Activated naive CD8-positive, alpha-beta T cell treated with anti-CD3 and anti-CD28 coated beads, Interleukin-2, amount 10 ng/mL, durations not matched to agents 7 days and 5 days (primary cell): ENCODE measurements at regions not wholly inside any gene's neighbourhood (a gene's known extent, or its start where the extent isn't known, plus 50 kb on each side); places are given as distances from the start of the nearest gene placed in this dataset.

ENCODE experiments used
- ATAC-seq: fragments of 150-1000 bp; cut with Tn5 transposase; one replicate; pipeline ENCODE4 v1.10.0; 2021; ENCODE audit warnings: low read depth, moderate library complexity
- POLR2A ChIA-PET: fragments of 350-600 bp; sonication (Branson Sonifier 250); formaldehyde crosslinking; loops from one replicate; lab custom pipeline; 2021; ENCODE audit warnings: antibody characterized with exemption; lab: Charles Lee
- DNase-seq: peaks from one replicate; pipeline ENCODE4 v3.0.0; 2021
- H3K27ac Mint-ChIP-seq: one replicate; pipeline ENCODE4 v1.8.0; 2022; ENCODE audit warnings: mild to moderate bottlenecking, mixed read lengths
- H3K27me3 Mint-ChIP-seq: one replicate; pipeline ENCODE4 v1.8.0; 2022; ENCODE audit warnings: mild to moderate bottlenecking, moderate library complexity, mixed read lengths
- H3K36me3 Mint-ChIP-seq: one replicate; pipeline ENCODE4 v1.8.0; 2021; ENCODE audit warnings: mild to moderate bottlenecking, mixed read lengths
- H3K4me1 Mint-ChIP-seq: one replicate; pipeline ENCODE4 v1.8.0; 2021; ENCODE audit warnings: mixed read lengths
- H3K4me3 Mint-ChIP-seq: one replicate; pipeline ENCODE4 v1.8.0; 2022; ENCODE audit warnings: mild to moderate bottlenecking, moderate library complexity, mixed read lengths
- H3K9me3 Mint-ChIP-seq: one replicate; pipeline ENCODE4 v1.8.0; 2021; ENCODE audit warnings: mixed read lengths

- ATAC-seq (no peak), DNase-seq (no peak)
- no peaks in the 10 kb centered on the region for H3K4me1 Mint-ChIP-seq
- no peak overlapping the region for H3K27ac Mint-ChIP-seq
- POLR2A ChIA-PET, result no interaction called here
- H3K36me3 Mint-ChIP-seq, result no peaks in the 10 kb centered on the region
- no peak overlapping the region for H3K4me3 Mint-ChIP-seq
- peaks cover 9% of the 10 kb centered on the region for H3K27me3 Mint-ChIP-seq
- peaks cover 3% of the 10 kb centered on the region for H3K9me3 Mint-ChIP-seq
Measured at GRCh38 chr2:226403369-226403768, 396.3 kb downstream of the IRS1 start.

DNA sequence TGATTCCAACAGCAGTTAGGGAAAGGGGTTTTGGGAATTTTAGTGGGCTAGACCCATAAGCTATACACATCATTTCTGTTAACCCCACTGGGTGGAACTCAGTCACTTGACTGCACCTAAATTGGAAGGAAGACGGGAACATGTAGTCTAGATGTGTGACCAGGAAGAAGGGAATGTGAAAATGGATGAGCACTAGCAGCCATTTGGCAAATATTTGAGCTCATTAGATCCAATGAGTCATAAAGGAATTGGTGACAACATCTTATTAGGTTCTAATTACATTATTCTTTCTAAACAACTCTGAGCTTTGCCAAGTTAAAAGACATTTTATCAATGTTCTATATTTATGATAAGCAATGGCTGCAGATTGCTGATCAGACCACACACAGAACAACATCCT, 400.6 kb downstream of the IRS1 start:
- H3K4me1 Mint-ChIP-seq, result no peaks in the 10 kb centered on the region
- ATAC-seq (no peak), DNase-seq (no peak)
- H3K36me3 Mint-ChIP-seq, result no peaks in the 10 kb centered on the region
- no peak overlapping the region for H3K27ac Mint-ChIP-seq
- no peak overlapping the region for H3K4me3 Mint-ChIP-seq
- POLR2A ChIA-PET, result no interaction called here
- H3K9me3 Mint-ChIP-seq, result peaks cover 3% of the 10 kb centered on the region
- peaks cover 5% of the 10 kb centered on the region for H3K27me3 Mint-ChIP-seq

- H3K27me3 Mint-ChIP-seq, result peaks cover 5% of the 10 kb centered on the region
- ATAC-seq (no peak), DNase-seq (no peak)
- H3K27ac Mint-ChIP-seq, result no peak overlapping the region
- no peak overlapping the region for H3K4me3 Mint-ChIP-seq
- H3K9me3 Mint-ChIP-seq, result peaks cover 3% of the 10 kb centered on the region
- POLR2A ChIA-PET, result no interaction called here
- H3K36me3 Mint-ChIP-seq, result no peaks in the 10 kb centered on the region
- H3K4me1 Mint-ChIP-seq, result no peaks in the 10 kb centered on the region
Measured at GRCh38 chr2:226398580-226398979, 401.0 kb downstream of the IRS1 start.

DNA sequence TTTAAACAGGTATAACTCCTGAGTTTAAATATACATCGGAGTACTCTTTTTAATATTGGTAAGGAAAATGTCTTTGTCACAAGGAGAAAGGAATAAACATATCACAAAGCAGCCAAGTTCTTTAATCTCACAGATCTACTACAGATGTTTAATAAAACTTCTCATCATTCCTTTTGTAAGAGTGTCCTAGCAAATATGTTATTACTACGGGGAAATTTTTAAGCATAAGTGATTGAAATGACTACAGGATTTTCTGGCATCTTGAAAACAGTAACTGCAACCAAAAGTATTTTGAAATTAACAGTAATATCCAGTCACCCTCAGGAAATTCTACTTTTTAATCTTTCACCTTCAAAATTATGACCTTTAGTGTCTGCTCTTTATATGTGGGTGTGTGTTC, 403.1 kb downstream of the IRS1 start:
- Mint-ChIP-seq H3K4me3 (no peak overlapping the region), H3K36me3 (no peaks in the 10 kb centered on the region), H3K27ac (no peak overlapping the region), H3K27me3 (peaks cover 8% of the 10 kb centered on the region), H3K9me3 (peaks cover 3% of the 10 kb centered on the region), H3K4me1 (no peaks in the 10 kb centered on the region)
- POLR2A ChIA-PET, result no interaction called here
- DNase-seq, result no peak
- ATAC-seq, result no peak

- Mint-ChIP-seq H3K36me3 (no peaks in the 10 kb centered on the region), H3K4me1 (no peaks in the 10 kb centered on the region), H3K27ac (no peak overlapping the region), H3K27me3 (peaks cover 2% of the 10 kb centered on the region), H3K9me3 (no peaks in the 10 kb centered on the region), H3K4me3 (no peak overlapping the region)
- POLR2A ChIA-PET, result no interaction called here
- ATAC-seq (no peak), DNase-seq (no peak)
Measured at GRCh38 chr2:226387499-226387942, 412.1 kb downstream of the IRS1 start.

- no peaks in the 10 kb centered on the region for H3K36me3 Mint-ChIP-seq
- DNase-seq (no peak), ATAC-seq (no peak)
- H3K9me3 Mint-ChIP-seq, result no peaks in the 10 kb centered on the region
- POLR2A ChIA-PET, result no interaction called here
- H3K4me3 Mint-ChIP-seq, result no peak overlapping the region
- H3K27me3 Mint-ChIP-seq, result peaks cover 2% of the 10 kb centered on the region
- no peaks in the 10 kb centered on the region for H3K4me1 Mint-ChIP-seq
- no peak overlapping the region for H3K27ac Mint-ChIP-seq
Measured at GRCh38 chr2:226383461-226383860, 416.2 kb downstream of the IRS1 start.

DNA sequence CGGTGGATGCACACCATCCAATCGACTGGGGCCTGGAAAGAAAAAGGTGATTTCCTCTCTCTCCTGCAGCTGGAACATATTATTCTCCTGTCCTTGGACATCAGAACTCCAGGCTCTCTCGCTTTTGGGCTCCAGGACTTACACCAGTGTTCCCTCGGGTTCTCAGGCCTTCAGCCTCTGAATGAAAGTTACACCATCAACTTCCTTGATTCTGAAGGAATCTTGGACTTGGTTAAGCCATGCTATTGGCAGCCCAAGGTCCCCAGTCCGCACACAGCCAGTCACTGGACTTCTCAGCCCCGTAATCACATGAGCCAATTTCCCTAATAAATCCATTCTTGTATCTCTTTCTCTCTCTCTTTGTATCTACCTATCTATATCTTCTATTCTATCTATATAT, 418.9 kb downstream of the IRS1 start:
- POLR2A ChIA-PET, result no interaction called here
- no peaks in the 10 kb centered on the region for H3K4me1 Mint-ChIP-seq
- peaks cover 3% of the 10 kb centered on the region for H3K27me3 Mint-ChIP-seq
- H3K9me3 Mint-ChIP-seq, result no peaks in the 10 kb centered on the region
- no peak overlapping the region for H3K4me3 Mint-ChIP-seq
- no peak for DNase-seq
- H3K27ac Mint-ChIP-seq, result no peak overlapping the region
- H3K36me3 Mint-ChIP-seq, result no peaks in the 10 kb centered on the region
- no peak for ATAC-seq

DNA sequence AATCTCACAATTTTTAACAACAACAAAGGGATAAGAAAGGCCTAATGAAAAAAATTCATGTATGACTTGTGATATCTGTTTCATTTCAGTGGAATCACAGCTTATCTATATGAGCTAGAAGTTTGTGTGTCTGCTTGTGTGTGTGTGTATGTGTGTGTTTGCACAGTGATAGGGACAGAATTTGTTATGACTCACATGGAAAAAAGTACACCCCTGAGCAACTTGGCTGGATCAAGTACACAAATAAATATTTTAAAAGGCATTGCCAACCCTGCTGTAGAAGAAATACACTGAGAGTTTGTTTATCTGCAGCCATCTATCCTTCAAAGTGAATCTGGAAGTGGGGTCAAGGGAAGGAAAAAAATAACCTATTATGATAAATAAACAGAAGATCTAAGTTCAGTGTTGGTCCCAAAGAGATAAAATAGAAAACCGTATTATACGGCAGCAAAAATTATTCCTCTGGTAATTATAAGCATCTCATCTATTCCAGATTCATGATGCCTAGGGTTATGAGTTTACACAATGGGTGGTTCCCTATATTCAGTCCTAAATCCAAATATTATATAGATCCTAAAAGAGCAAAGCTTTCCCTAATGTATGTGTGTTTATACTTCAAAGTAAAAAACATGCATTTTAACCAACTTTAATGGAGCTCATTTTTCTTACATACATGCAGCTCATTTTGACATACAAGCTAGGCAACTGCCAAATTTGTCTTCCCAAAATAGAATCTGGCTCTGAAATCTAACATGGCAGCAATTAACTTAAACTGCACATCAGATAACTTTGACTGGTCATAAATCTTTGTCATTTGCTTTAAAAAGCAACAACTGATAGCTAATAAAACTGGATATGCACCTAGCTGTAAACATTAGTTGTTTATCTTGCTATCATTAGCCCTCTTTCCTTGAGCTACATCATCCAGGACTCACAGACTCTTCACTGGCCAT, 420.6 kb downstream of the IRS1 start:
- H3K36me3 Mint-ChIP-seq, result no peaks in the 10 kb centered on the region

DNA sequence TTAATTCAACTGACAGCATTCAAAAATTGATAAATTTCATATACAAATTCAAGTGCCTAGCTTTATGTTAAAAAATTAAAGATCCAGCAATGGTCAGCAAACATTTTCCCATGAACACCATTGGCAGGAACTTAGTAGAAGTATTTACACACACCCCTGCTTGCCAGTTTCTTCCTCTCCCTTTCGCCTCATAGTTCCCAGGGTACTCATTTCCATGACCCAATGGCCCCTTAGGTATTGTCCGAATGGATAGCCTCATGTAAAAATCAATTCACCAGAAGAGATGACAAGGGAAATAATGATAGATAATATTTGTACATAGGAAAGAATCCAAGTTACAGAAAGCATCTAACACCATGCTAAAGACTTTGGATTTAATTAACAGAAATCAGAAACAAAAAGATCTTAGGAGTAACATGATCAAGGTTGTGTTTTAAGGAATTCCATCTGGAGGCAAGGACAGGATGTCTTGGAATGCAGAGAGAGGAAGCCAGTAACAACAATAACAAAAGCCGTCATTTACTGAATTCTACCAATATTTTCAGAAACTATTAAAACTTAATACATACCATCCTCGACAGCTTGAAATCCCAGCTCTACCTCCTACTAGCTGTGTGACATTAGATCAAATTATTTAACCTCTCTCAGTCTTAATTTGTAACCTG, 423.0 kb downstream of the IRS1 start:
- Mint-ChIP-seq H3K4me3 (no peak overlapping the region), H3K27ac (no peak overlapping the region), H3K27me3 (peaks cover 3% of the 10 kb centered on the region), H3K36me3 (no peaks in the 10 kb centered on the region), H3K9me3 (no peaks in the 10 kb centered on the region), H3K4me1 (no peaks in the 10 kb centered on the region)
- POLR2A ChIA-PET, result no interaction called here
- no peak for ATAC-seq
- DNase-seq, result no peak

More for the DNA sequence above, 420.6 kb downstream of the IRS1 start:
- Mint-ChIP-seq H3K4me3 (no peak overlapping the region), H3K27ac (no peak overlapping the region), H3K4me1 (no peaks in the 10 kb centered on the region), H3K27me3 (peaks cover 3% of the 10 kb centered on the region), H3K9me3 (no peaks in the 10 kb centered on the region)
- POLR2A ChIA-PET, result no interaction called here
- ATAC-seq (no peak), DNase-seq (no peak)

GRCh38 chr2:226366920-226367319, 432.7 kb downstream of the IRS1 start:
- Mint-ChIP-seq H3K4me1 (no peaks in the 10 kb centered on the region), H3K27me3 (peaks cover 2% of the 10 kb centered on the region), H3K27ac (no peak overlapping the region), H3K4me3 (no peak overlapping the region), H3K36me3 (no peaks in the 10 kb centered on the region), H3K9me3 (no peaks in the 10 kb centered on the region)
- DNase-seq, result no peak
- POLR2A ChIA-PET, result no interaction called here
- ATAC-seq, result no peak

- Mint-ChIP-seq H3K4me1 (no peaks in the 10 kb centered on the region), H3K27me3 (peaks cover 2% of the 10 kb centered on the region)
- ATAC-seq, result no peak
Measured at GRCh38 chr2:226364217-226364616, 435.4 kb downstream of the IRS1 start.

GRCh38 chr2:226362980-226363379, 436.6 kb downstream of the IRS1 start:
- DNase-seq (no peak), ATAC-seq (no peak)
- POLR2A ChIA-PET, result no interaction called here
- Mint-ChIP-seq H3K9me3 (no peaks in the 10 kb centered on the region), H3K27me3 (peaks cover 2% of the 10 kb centered on the region), H3K4me3 (no peak overlapping the region), H3K36me3 (no peaks in the 10 kb centered on the region), H3K4me1 (no peaks in the 10 kb centered on the region), H3K27ac (no peak overlapping the region)

More at GRCh38 chr2:226364217-226364616, 435.4 kb downstream of the IRS1 start:
- Mint-ChIP-seq H3K36me3 (no peaks in the 10 kb centered on the region), H3K9me3 (no peaks in the 10 kb centered on the region), H3K4me3 (no peak overlapping the region), H3K27ac (no peak overlapping the region)
- POLR2A ChIA-PET, result no interaction called here
- no peak for DNase-seq

DNA sequence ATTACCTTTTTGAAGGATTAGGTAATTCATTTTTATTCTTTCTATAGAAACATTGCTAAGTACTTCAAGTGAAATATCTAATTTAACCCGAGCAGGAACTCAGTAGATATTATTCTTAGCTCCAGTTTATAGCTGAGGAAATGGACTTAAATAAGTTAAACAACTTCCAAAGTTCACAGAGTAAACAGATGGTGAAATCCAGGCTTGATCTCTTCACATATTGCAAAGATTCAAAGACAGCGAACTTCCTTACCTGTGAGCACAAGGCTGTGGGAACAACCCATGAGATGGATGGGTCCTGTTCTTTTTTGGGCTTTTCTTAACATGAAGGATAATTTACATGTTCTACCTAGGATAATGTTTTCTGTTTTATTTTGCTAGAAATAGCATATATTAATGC, 439.0 kb downstream of the IRS1 start:
- H3K9me3 Mint-ChIP-seq, result no peaks in the 10 kb centered on the region
- H3K36me3 Mint-ChIP-seq, result no peaks in the 10 kb centered on the region
- no peak overlapping the region for H3K27ac Mint-ChIP-seq
- ATAC-seq, result no peak
- POLR2A ChIA-PET, result no interaction called here
- no peaks in the 10 kb centered on the region for H3K4me1 Mint-ChIP-seq
- H3K4me3 Mint-ChIP-seq, result no peak overlapping the region
- peaks cover 8% of the 10 kb centered on the region for H3K27me3 Mint-ChIP-seq
- DNase-seq, result no peak

DNA sequence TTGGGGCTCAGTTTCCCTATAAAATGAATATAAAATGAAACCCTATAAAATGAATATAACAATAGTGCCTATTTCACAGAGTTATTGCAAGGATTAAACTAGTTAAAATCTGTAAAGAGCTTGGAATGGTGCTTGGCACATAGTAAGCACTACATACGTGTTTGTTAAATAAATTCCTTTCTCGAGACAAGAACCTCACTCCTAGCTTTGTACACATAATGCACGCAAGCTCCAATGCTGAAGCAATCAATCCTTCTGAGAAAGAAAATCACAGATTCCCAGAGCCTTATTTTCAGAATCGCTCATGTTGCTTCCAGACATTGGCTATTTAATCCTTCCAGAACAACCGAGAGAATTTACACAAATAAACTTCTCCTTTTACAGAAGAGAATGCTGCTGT, 440.9 kb downstream of the IRS1 start:
- POLR2A ChIA-PET, result no interaction called here
- Mint-ChIP-seq H3K4me3 (no peak overlapping the region), H3K27ac (no peak overlapping the region), H3K9me3 (no peaks in the 10 kb centered on the region), H3K27me3 (peaks cover 8% of the 10 kb centered on the region), H3K4me1 (no peaks in the 10 kb centered on the region), H3K36me3 (no peaks in the 10 kb centered on the region)
- ATAC-seq (no peak), DNase-seq (no peak)
